HG02610 (cell line): ENCODE measurements at regions not wholly inside any gene's neighbourhood (a gene's known extent, or its start where the extent isn't known, plus 50 kb on each side); places are given as distances from the start of the nearest gene placed in this dataset.

Experiments
- ATAC-seq: cut with Tn5 transposase; IDR thresholded peaks from one replicate; pipeline ENCODE4 v1.9.1; 2021; ENCODE audit warnings: mild to moderate bottlenecking, moderate library complexity; ENCODE audit not compliant: unreplicated experiment

DNA sequence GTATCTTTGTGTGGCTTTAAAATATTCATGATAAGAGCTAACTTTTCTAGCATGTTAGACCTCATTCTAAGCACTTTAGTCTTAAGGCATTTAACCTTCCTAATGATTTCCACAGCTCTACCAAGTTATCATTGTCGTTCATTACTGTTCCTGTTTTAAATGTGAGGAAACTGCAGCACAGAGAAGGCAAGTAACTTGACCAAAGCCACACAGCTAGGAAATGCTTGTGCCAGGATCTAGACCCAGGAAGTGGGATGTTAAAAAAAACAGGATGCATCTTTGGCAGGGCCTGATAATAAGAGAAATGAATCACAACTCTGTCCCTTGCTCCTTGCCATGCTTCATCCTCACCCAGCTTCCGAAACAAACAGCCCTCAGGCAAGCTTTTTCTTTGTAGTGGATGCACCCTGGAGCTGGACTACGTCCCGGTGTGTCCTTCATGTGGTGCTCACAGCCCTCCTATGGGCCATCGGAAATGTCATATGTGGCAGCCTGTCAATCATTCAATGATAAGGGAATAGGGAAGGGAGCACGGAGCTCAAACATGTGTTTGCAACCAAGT, 196.9 kb upstream of the RREB1 start:
- ATAC-seq = no peak

DNA sequence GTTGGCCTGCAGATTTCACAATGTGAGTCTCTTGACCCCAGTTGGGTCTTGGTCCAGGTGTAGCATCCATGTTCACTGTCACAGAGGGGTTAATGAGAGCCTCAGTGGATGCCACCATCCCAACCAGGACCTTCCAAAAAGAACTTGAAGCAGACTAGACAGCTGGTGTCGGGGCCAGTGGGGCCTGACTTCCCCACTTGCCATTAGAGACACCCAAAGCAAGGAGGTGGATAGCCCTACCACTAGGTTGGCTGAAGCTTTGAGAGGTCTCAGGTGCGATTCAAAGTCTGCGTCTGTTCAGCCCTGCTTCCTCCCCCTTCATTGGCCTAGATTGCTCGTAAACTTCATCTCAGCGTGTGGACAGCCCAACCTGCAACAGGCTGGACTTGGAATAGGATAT, 196.4 kb upstream of the RREB1 start:
- ATAC-seq = no peak

DNA sequence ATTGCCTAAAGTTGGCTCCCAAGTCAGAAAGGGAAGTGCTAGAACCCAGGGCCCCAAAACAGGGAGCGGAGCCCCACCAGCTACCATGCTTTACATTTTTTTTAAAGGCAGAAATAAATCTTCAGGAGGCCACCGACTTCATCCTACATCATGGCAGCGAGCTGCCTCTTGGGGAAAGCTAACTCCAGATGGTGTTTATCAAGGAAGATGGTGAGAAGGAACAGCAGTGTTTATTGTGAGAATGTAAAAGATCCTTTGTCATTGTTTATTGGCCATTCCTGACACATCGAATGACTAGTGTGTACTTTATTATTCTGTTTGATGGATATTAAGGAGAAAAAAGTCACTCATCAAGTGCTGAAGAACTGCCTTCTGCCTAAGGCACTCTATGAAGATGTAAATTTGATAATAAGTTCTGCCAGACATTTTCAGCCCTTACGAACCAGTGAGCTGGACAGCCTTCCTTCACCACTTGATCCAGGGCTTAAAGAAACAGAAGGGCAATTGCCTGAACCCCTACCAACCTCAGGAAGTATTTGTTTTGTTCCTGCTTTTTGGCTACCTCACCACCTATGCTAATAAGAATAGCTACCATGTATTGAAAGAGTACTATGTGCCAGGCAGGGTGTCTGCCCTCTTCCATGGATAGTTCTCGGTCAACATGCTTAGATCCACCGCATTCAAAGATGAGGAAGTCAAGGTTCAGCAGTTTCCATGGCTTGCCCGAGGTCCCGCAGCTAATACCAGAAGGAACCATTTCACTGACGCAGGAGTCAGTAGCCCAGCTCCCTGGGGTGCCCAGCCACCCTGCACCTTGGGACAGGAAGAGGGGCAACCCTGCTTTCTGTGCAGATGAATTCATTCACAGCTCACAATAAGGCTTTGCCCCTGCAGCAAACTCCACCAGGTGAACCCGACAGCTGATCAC, 194.7 kb upstream of the RREB1 start:
- ATAC-seq = no peak

DNA sequence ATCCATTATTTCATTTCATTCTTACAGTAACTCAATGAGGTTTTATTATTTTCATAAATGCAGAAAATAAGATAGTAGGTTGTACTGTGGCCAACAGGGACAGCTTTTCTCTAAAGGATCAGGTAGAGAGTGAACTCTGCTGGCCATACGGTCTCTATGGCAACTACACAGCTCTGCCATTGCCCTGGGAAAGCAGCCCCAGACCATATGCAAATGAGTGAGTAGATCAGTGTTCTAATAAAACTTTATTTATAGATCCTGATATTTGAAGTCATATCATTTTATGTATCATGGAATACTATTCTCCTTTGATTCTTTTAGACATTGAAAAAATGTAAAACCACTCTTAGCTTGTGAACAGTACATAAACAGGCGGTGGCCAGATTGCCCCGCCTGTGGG, 192.5 kb upstream of the RREB1 start:
- no peak for ATAC-seq

DNA sequence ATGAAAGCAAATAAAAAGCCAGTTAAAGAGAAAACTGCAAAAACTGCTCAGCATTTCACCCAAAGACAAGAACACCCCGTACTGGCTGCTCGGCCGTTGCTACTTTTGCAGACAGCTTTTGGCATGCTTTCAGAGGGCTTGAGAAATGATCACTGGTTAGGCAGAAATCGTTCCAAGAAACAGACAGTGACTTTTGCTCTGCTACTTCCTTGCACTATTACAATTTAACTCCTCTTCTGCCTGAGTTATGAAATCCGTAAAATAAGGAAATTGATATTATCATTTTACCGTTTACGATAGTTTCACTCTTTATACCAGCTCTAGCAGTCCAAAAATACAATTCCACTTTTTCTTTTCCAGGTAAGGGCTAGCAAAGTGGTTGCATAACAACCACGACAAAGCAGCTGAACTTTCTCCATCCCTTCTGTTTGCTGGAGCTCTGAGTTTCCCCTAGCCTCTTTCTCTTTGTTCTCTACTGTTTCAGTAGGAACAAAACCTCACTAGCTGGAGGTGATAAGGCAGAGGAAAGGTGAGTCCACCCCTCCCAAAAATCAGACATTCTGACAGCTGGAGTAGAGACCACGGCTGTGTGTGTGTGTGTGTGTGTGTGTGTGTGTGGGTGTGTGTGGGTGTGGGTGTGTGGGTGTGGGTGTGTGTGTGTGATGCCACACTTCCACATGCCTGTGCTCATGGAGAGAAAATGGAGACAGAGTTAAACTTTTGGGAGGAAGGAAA, 191.8 kb upstream of the RREB1 start:
- no peak for ATAC-seq

DNA sequence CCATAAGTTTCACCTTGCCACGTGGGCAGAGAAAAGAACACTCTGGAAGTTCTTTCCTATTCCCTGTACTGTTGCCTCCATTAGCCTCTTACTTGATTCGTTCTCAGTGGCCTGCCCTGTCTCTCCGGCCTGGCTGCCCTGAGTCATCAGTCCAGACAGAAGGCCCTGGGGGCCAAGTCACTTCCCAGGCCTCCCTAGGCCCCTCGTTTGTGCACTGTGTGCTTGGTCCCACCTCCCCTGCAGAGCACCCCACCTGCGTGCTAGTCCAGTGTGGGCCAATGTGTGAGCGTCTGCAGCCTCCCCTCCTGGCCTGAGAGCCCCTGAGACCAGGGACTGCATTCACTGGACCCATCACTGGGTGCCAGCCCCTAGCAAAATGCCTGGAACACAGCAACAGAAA, 191.2 kb upstream of the RREB1 start:
- no peak for ATAC-seq

DNA sequence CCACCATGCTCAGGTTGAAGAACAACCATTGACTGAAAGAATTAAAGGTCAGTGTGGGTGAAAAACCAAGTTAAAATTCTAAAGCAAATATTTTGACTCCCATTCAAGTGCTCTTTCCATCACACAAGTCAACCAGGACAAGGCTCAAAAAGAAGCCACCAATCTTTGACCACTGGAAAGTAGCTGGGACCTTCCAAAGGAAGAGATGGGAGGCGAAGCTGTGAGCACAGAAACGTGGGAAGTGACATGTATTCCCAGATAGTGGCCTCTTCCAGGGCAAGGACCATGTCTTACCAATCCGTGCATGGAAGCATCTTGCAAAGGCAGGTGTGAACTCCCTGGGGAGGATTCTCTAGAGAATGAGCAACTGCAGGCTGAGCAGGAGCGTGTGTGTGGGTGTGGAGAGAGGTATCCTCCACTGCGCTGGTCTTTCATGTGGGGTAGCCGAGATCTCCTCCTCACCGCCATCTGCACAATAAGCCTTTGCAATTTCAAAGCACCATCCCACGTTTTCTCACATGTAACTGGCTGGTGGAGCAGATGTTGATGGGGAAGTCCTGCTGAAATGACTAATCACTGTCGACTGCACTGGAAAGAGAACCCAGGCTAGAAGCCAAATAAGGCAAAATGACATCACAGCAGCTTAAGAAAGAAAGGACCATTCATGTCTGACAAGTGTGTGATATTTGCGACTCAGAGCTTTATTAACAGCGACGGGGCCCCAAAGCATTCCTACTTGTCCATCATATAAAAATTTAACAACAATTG, 189.4 kb upstream of the RREB1 start:
- peak; percentile 92 for ATAC-seq

DNA sequence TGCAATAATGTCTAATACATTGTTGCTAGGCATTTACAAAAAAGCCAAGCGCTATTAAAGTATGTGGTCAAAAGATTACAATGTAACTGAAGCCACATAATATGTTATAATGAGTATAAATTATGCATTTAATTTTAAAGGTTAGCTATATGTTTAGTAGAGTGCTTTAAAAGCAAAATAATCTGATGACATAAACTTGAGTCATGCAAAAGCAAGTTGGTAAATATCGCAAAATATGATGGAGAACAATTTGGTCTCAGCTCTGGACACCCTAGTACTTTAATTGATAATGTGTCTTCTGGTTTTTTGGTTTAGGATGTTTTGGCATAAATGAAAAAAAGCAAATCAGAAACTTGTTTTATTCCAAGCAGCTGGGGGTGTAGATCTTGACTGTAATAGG, 188.6 kb upstream of the RREB1 start:
- no peak for ATAC-seq

DNA sequence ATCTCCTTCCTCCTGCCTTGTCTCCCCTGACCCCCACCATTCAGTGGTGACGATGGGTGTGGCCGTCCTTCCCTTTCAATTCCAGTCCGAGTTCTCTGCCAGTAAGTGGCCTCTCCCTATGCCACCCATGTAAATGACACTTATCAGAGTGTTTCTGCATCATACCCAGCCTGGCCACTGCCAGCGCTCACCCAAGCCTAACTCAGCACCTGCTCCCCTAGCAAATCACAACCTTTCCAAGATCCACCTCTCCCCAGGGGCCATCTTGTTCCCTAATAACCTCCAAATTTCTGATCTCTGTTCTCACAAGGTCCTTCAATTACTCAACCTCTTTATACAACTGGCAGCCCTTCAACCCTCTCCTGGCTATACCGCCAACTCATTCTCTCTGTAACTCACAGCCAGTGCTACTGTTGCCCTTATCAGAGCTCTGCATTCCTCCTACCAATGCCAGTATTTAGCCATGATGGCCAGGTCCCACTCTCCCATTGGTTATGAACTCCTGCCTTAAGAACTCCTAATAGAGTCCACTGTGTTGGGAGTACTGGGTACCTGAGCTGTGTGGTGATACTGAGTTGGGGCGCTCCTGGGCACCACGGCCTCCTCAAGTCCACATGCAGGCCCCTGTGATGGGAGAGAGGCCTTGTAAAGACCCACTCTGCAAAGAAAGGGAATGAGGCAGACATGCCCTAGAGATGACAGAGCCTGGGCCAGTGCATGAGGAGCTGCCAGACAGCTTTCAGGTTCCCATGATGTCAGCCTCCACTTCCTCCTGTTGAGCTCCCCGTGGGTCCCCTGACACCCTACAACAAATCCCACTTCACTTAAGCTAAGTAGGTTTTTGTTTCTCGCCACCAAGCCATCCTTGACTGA, 187.4 kb upstream of the RREB1 start:
- ATAC-seq = no peak

DNA sequence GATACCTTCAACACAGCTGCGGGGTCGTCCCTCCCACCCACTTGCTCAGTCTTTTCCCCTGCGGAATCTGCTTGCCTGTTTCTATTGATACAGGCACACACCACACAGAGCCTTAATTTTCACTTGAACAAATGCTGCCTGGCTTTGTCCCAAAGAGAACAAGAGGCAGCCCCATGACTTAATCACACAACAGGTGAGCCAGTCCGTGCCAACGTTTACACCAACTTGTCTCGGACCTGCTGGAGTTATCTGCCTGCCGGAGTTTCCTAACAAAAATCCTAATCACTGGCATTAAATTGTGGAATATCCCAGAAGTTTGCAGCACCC, 186.8 kb upstream of the RREB1 start:
- ATAC-seq = no peak

DNA sequence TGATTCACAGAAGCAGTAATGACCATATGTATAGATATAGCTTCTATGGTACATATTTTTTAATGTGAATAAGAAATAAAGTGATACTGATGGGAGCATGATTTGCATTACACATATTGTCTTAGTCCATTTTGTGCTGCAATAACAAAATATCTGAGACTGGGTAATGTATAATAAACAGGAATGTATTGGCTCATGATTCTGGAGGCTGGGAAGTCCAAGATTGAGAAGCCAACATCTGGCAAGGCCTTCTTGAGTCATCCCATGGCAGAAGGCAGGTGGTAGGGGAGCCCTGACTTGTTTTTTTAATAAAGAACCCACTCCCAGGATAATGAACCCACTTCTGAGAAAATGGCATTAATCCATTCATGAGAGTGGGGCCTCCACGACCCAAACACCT, 185.6 kb upstream of the RREB1 start:
- no peak for ATAC-seq

DNA sequence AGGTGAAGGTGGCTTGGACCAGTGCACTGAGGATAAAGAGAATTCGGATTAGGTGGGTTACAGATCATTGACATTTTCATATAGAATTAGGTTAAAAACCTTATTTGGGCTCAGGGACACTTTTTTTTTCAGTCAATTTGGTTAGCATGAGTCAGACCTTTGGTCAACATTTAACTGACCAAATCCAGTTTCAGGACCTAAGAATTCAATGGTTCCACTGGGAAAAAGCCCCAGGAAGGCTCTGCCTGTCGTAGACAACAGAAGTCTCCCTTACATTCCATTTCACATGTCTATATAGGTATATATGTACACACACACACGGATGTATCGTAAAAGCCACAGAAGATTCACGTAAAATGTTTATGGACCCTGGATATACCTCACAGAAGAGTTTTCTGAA, 184.2 kb upstream of the RREB1 start:
- no peak for ATAC-seq

DNA sequence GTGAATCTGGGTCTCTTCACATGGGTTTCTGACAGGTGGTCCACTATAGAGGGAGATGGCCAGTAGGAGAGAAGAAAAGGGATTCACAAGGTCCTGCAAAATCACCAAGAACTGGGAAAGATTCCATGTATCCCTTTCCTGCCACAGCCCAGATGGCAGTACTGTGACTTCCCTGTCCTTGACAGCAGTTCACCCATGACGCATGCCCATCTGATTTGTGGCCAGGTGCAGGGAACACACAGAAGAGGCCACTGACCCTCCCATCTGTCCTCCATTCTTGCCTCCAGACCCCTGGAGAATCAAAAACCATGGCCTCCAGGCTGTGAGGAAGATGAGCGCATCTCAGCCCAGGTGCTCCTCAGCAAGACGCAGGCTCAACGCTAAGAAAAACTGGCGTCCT, 183.1 kb upstream of the RREB1 start:
- no peak for ATAC-seq

DNA sequence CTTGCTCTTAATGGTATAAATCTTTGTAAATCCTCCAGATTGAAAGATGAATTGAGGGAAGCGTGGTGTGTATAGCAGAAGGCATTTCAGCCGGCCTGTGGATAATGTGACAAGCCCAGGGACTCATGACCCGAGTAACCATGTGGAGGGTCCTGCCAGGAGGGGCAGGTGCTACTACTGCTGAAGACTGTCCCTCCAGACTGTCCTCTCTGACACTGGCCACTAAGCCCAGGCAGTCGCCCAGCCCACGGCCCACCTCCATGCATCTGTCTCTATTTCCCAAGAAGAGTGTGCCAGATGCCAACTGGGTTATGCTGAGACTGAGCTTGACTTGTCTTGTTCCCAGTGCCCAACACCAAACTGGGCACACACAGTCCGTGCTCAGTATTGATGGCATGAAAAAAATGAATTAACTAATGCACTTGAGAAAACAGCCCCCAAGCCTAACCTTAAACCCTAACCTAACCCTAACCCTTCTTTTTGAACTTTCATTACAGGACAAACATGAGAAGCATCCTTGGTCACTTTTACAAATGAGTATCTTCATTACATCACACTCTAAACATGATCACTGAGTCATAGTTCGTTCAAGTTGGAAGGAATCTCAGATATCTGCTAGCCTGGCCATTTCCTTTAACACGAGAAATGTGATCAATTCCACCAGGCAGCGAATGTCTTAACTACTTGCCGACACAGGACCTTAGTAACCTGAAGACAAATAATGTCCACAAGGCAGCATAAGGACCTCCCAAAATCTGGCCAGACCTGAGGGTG, 182.2 kb upstream of the RREB1 start:
- no peak for ATAC-seq

DNA sequence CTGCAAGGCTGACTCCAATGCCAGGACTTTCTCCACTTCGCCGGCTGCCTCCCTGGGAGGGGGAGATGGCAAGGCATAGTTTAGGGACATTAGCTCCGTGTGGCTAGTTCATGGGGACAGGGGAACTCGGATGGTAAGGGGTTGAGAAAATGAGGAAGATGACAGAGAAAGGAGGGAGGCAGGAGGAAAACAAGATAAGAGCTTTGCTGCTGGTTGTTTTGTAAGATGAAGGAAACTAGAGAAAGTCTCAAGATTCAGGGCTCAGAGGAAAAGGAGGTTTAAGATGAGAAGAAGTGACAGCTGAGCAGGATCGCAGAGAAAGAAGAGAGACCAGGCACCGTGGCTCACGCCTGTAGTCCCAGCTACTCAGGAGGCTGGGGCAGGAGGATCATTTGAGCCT, 180.9 kb upstream of the RREB1 start:
- ATAC-seq = no peak

DNA sequence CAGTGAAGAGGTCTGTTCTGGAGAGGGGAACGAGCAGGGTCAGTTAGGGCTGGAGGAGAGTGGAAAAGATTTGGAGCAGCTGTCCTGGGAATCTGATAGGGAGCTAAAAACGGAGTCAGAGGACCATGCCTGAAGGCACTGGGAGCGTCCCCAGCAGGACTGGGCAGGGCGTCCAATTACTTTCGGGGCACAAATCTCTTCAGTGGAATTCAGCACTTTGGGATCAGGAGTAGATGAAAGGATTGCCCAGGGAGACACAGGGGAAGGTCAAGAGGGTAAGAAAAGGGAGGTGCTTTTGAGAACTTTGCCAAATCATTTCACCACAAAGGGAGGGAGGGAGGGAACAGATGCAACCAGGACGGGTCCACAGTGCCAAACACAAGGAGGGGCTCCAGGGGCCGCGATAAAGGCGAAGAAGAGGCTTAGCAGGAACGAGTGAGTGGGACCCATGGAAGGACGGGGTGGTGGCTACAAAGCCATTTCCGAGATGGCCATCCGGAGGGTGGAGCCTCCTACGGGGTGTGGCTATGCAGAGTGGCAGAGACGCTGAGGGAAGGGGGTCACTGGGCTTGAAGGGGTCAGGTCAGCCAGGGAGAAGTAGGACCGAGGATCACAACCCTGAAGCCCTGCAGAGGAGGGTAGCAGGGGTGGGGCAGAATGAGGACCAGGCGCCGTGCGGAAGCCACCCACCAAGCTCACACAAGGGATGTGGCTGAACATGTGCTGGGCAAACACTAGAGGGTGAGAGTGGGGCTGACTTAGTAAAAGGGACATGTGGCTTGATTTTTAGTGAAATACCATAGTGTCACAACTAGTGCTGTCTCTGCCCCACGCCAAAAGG, 180.0 kb upstream of the RREB1 start:
- ATAC-seq = no peak

DNA sequence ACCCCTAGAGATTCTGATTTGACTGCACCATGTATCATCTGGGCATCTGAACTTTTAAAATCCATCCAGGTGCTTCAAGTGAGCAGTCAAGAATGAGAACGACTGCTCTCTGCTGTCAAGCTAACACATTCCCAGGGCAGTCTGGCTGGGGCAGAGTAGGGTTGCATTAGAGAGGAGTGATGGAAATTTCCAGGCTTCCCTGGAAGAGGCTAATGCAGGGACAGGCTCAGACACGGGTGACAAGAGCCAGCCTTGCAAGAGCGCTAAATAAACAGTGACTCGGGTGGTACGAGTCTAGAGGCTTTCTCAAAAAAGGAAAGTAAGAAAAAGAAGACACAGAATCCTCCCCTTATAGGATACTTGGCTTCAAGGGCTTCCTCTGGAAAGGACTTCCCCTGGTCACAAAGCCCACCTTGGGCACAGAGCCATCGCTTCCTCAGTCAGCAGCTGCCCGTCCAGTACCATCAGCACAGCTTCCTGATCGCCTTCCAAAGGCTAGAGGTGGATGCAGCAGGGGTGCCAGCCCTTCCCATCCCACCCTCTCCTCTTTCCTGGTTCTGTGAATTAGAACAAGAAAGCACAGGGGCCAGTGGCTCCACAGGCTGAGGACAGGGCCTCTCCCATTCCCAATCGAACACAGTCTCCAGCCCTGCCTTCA, 177.4 kb upstream of the RREB1 start:
- no peak for ATAC-seq
